WTC11 (cell line): ENCODE measurements at regions not wholly inside any gene's neighbourhood (a gene's known extent, or its start where the extent isn't known, plus 50 kb on each side); places are given as distances from the start of the nearest gene placed in this dataset.

ENCODE experiments used
- ESRRA ChIP-seq: sonication (generic); formaldehyde crosslinking; IDR thresholded peaks from 2 replicates; pipeline ENCODE4 v1.8.1; 2022; ENCODE audit warnings: mild to moderate bottlenecking, missing genetic modification reagents, borderline replicate concordance
- GABPB1 ChIP-seq: sonication (generic); formaldehyde crosslinking; IDR thresholded peaks from 2 replicates; pipeline ENCODE4 v1.8.1; 2023; ENCODE audit warnings: mild to moderate bottlenecking, missing genetic modification reagents
- SP1 ChIP-seq: sonication (generic); formaldehyde crosslinking; conservative IDR thresholded peaks from 2 replicates; pipeline ENCODE4 v1.8.1; 2022; ENCODE audit warnings: missing genetic modification reagents
- ZNF138 ChIP-seq: sonication (generic); formaldehyde crosslinking; conservative IDR thresholded peaks from 2 replicates; pipeline ENCODE4 v1.8.1; 2022; ENCODE audit warnings: mild to moderate bottlenecking, moderate library complexity, missing genetic modification reagents
- ZNF317 ChIP-seq: sonication (generic); formaldehyde crosslinking; IDR thresholded peaks from 2 replicates; pipeline ENCODE4 v1.8.1; 2023; ENCODE audit warnings: low read depth, mild to moderate bottlenecking, moderate library complexity, missing genetic modification reagents, borderline replicate concordance
- ZNF396 ChIP-seq: fragments of 250-450 bp; sonication (Bioruptor Pico); IDR thresholded peaks from 2 replicates; pipeline ENCODE4 v1.8.0; 2021; ENCODE audit warnings: mild to moderate bottlenecking, moderate library complexity, borderline replicate concordance
- TF ChIP-seq, protein P1 (sequence below): sonication (generic); formaldehyde crosslinking; IDR thresholded peaks from 2 replicates; pipeline ENCODE4 v1.8.1; 2023; ENCODE audit warnings: mild to moderate bottlenecking, missing genetic modification reagents, moderate library complexity
- TF ChIP-seq, protein P2 (sequence below): fragments of 250-450 bp; sonication (Bioruptor Pico); IDR thresholded peaks from 2 replicates; pipeline ENCODE4 v1.9.0; 2021; ENCODE audit warnings: mild to moderate bottlenecking
- TF ChIP-seq, protein P3 (sequence below): fragments of 200-600 bp; IDR thresholded peaks from 2 replicates; pipeline ENCODE4 v1.8.0; 2022; ENCODE audit warnings: antibody characterized with exemption
- TF ChIP-seq, protein P4 (sequence below): sonication (generic); formaldehyde crosslinking; IDR thresholded peaks from 2 replicates; pipeline ENCODE4 v1.8.0; 2022; ENCODE audit warnings: mild to moderate bottlenecking, missing genetic modification reagents
- TF ChIP-seq, protein P5 (sequence below): sonication (generic); formaldehyde crosslinking; IDR thresholded peaks from 2 replicates; pipeline ENCODE4 v1.8.1; 2023; ENCODE audit warnings: mild to moderate bottlenecking, missing genetic modification reagents, borderline replicate concordance

DNA sequence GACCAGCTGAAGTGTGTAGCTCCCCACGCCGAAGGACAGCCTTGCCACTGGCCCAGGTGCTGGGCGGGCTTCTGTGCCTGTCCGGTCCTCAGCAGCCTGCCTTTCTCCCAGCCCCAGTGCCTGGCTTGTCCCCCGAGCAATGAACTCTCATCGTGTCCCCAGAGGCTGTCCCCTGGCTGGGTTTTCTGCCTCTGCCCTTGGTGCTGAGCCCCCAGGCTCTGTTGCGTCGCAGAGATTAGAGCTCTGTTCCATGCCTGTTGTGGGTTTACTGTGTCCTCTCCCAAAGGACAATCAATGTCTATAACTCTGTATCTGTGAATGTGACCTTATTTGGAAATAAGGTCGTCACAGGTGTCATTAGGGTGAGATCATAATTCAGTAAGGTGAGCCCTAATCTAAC is 226.1 kb upstream of the SHH start:
- TF ChIP-seq, protein P1, sequence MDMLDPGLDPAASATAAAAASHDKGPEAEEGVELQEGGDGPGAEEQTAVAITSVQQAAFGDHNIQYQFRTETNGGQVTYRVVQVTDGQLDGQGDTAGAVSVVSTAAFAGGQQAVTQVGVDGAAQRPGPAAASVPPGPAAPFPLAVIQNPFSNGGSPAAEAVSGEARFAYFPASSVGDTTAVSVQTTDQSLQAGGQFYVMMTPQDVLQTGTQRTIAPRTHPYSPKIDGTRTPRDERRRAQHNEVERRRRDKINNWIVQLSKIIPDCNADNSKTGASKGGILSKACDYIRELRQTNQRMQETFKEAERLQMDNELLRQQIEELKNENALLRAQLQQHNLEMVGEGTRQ (CRISPR knock-in tag): no peak
- TF ChIP-seq, protein P2, sequence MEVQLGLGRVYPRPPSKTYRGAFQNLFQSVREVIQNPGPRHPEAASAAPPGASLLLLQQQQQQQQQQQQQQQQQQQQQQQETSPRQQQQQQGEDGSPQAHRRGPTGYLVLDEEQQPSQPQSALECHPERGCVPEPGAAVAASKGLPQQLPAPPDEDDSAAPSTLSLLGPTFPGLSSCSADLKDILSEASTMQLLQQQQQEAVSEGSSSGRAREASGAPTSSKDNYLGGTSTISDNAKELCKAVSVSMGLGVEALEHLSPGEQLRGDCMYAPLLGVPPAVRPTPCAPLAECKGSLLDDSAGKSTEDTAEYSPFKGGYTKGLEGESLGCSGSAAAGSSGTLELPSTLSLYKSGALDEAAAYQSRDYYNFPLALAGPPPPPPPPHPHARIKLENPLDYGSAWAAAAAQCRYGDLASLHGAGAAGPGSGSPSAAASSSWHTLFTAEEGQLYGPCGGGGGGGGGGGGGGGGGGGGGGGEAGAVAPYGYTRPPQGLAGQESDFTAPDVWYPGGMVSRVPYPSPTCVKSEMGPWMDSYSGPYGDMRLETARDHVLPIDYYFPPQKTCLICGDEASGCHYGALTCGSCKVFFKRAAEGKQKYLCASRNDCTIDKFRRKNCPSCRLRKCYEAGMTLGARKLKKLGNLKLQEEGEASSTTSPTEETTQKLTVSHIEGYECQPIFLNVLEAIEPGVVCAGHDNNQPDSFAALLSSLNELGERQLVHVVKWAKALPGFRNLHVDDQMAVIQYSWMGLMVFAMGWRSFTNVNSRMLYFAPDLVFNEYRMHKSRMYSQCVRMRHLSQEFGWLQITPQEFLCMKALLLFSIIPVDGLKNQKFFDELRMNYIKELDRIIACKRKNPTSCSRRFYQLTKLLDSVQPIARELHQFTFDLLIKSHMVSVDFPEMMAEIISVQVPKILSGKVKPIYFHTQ: no peak
- TF ChIP-seq, protein P3, sequence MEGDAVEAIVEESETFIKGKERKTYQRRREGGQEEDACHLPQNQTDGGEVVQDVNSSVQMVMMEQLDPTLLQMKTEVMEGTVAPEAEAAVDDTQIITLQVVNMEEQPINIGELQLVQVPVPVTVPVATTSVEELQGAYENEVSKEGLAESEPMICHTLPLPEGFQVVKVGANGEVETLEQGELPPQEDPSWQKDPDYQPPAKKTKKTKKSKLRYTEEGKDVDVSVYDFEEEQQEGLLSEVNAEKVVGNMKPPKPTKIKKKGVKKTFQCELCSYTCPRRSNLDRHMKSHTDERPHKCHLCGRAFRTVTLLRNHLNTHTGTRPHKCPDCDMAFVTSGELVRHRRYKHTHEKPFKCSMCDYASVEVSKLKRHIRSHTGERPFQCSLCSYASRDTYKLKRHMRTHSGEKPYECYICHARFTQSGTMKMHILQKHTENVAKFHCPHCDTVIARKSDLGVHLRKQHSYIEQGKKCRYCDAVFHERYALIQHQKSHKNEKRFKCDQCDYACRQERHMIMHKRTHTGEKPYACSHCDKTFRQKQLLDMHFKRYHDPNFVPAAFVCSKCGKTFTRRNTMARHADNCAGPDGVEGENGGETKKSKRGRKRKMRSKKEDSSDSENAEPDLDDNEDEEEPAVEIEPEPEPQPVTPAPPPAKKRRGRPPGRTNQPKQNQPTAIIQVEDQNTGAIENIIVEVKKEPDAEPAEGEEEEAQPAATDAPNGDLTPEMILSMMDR: no peak
- no peak for TF ChIP-seq ZNF396 (CRISPR knock-in tag)
- no peak for TF ChIP-seq GABPB1 (CRISPR knock-in tag)
- no peak for TF ChIP-seq SP1 (CRISPR knock-in tag)
- TF ChIP-seq, protein P4, sequence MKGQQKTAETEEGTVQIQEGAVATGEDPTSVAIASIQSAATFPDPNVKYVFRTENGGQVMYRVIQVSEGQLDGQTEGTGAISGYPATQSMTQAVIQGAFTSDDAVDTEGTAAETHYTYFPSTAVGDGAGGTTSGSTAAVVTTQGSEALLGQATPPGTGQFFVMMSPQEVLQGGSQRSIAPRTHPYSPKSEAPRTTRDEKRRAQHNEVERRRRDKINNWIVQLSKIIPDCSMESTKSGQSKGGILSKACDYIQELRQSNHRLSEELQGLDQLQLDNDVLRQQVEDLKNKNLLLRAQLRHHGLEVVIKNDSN: no peak
- TF ChIP-seq ZNF138: no peak
- TF ChIP-seq ESRRA (CRISPR knock-in tag): no peak
- TF ChIP-seq ZNF317: no peak
- TF ChIP-seq, protein P5, sequence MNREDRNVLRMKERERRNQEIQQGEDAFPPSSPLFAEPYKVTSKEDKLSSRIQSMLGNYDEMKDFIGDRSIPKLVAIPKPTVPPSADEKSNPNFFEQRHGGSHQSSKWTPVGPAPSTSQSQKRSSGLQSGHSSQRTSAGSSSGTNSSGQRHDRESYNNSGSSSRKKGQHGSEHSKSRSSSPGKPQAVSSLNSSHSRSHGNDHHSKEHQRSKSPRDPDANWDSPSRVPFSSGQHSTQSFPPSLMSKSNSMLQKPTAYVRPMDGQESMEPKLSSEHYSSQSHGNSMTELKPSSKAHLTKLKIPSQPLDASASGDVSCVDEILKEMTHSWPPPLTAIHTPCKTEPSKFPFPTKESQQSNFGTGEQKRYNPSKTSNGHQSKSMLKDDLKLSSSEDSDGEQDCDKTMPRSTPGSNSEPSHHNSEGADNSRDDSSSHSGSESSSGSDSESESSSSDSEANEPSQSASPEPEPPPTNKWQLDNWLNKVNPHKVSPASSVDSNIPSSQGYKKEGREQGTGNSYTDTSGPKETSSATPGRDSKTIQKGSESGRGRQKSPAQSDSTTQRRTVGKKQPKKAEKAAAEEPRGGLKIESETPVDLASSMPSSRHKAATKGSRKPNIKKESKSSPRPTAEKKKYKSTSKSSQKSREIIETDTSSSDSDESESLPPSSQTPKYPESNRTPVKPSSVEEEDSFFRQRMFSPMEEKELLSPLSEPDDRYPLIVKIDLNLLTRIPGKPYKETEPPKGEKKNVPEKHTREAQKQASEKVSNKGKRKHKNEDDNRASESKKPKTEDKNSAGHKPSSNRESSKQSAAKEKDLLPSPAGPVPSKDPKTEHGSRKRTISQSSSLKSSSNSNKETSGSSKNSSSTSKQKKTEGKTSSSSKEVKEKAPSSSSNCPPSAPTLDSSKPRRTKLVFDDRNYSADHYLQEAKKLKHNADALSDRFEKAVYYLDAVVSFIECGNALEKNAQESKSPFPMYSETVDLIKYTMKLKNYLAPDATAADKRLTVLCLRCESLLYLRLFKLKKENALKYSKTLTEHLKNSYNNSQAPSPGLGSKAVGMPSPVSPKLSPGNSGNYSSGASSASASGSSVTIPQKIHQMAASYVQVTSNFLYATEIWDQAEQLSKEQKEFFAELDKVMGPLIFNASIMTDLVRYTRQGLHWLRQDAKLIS (CRISPR knock-in tag): no peak
